K562 (cell line): ENCODE measurements at regions not wholly inside any gene's neighbourhood (a gene's known extent, or its start where the extent isn't known, plus 50 kb on each side); places are given as distances from the start of the nearest gene placed in this dataset.

Experiments used
- ATAC-seq: fragments of 200-7000 bp; cut with Tn5 transposase; 3 replicates; pipeline ENCODE4 v1.9.1; 2020; ENCODE audit warnings: moderate library complexity
- BruUV-seq: library from RNA; stranded (reverse); fragments of 400-500 nt; replicated peaks from 2 replicates; lab custom pipeline; 2021; lab: Mats Ljungman, UMichigan
- CTCF ChIA-PET: fragments of 300-600 bp; formaldehyde crosslinking; extraction: SDS; loops from one replicate; lab custom pipeline; 2021; ENCODE audit warnings: low intra/inter-chr PET ratio; lab: Yijun Ruan, JAX
- POLR2A ChIA-PET: fragments of 300-600, 350-650 bp; sonication (Branson Sonifier 250); formaldehyde crosslinking; extraction: SDS; loops from one replicate; lab custom pipeline; 2021; ENCODE audit warnings: antibody characterized with exemption, inconsistent platforms; lab: Yijun Ruan, JAX
- DNase-seq, 4 experiments: peaks; one replicate each; pipeline versions ENCODE4 v3.0.0 to v3.0.0-alpha.2; 2011 to 2018; ENCODE audit warnings: low spot score in 3 of 4, mixed read lengths in 3 of 4; ENCODE audit errors: extremely low read depth in 1 of 4
- FAIRE-seq: peaks from 2 replicates; lab custom pipeline; 2011; peaks lifted over from hg19 to GRCh38; lab: Jason Lieb, UNC
- H2AFZ ChIP-seq: 2 replicates; pipeline ENCODE4 v1.6.0; 2011; ENCODE audit warnings: low read depth, low read length, control low read depth, inconsistent platforms
- H3K27ac ChIP-seq: fragments of 200-600 bp; 3 replicates; pipeline ENCODE4 v1.8.0; 2011; ENCODE audit warnings: low read depth, mild to moderate bottlenecking, control low read depth, inconsistent platforms, low read length, moderate library complexity, mixed read lengths; ENCODE audit errors: extremely low read depth
- H3K27me3 ChIP-seq, 2 experiments: fragments of 300-600 bp in 1 of 2; 2 replicates in 1 of 2; 3 replicates in 1 of 2; pipeline versions ENCODE4 v1.6.0 to v1.8.0; 2011; ENCODE audit warnings: inconsistent platforms in 2 of 2, low read length in 2 of 2, mild to moderate bottlenecking in 1 of 2, mixed read lengths in 1 of 2, moderate library complexity in 1 of 2; ENCODE audit not compliant: control insufficient read depth in 2 of 2, insufficient read depth in 2 of 2
- H3K36me3 ChIP-seq: fragments of 300-600 bp; 3 replicates; pipeline ENCODE4 v1.8.0; 2011; ENCODE audit warnings: mild to moderate bottlenecking, low read length, inconsistent platforms; ENCODE audit not compliant: control insufficient read depth, insufficient read depth
- H3K4me1 ChIP-seq, 2 experiments: fragments of 200-600 bp in 1 of 2; replicated peaks in 1 of 2; 2 replicates in 1 of 2; 3 replicates in 1 of 2; pipeline versions ENCODE4 v1.5.1 to v1.8.0; 2011; ENCODE audit warnings: inconsistent platforms in 2 of 2, low read length in 2 of 2, mild to moderate bottlenecking in 1 of 2, mixed read lengths in 1 of 2, moderate library complexity in 1 of 2; ENCODE audit not compliant: control insufficient read depth in 2 of 2, insufficient read depth in 2 of 2
- H3K4me2 ChIP-seq: 2 replicates; pipeline ENCODE4 v1.6.1; 2011; ENCODE audit warnings: low read length, control low read depth, inconsistent platforms, mixed read lengths; ENCODE audit not compliant: insufficient read depth
- H3K4me3 ChIP-seq: fragments of 200-600 bp; sonication (generic), shearing (Covaris generic); 2 replicates; pipeline ENCODE4 v1.5.1; 2016; ENCODE audit warnings: control low read depth, inconsistent platforms
- H3K79me2 ChIP-seq: fragments of 200-600 bp; 3 replicates; pipeline ENCODE4 v1.8.0; 2011; ENCODE audit warnings: low read length, inconsistent platforms; ENCODE audit not compliant: control insufficient read depth, insufficient read depth
- H3K9ac ChIP-seq, 2 experiments: 2 replicates each; pipeline versions ENCODE4 v1.6.0 to v1.6.1; 2011; ENCODE audit warnings: low read depth in 2 of 2, low read length in 2 of 2, control low read depth in 1 of 2, inconsistent platforms in 1 of 2, mild to moderate bottlenecking in 1 of 2, mixed read lengths in 1 of 2; ENCODE audit not compliant: insufficient read depth in 1 of 2
- H3K9me1 ChIP-seq: one replicate; pipeline ENCODE4 v1.6.0; 2011; ENCODE audit warnings: inconsistent platforms, mild to moderate bottlenecking, low read length, moderate library complexity; ENCODE audit not compliant: control insufficient read depth, insufficient read depth
- H3K9me3 ChIP-seq: replicated peaks from 2 replicates; pipeline ENCODE4 v1.5.1; 2011; ENCODE audit warnings: low read depth, low read length, inconsistent platforms; ENCODE audit not compliant: control insufficient read depth, insufficient read depth
- H4K20me1 ChIP-seq: replicated peaks from 2 replicates; pipeline ENCODE4 v1.6.1; 2011; ENCODE audit warnings: low read length, inconsistent platforms, mixed read lengths; ENCODE audit not compliant: control insufficient read depth, insufficient read depth
- ARNT ChIP-seq, 2 experiments: fragments of 450-650 bp; IDR thresholded peaks; 2 replicates each; pipeline ENCODE4 v1.6.1; 2016; ENCODE audit warnings: mild to moderate bottlenecking in 1 of 2
- E2F6 ChIP-seq, 2 experiments: IDR thresholded peaks; 2 replicates each; pipeline ENCODE4 v1.6.1; 2011; ENCODE audit warnings: borderline replicate concordance in 1 of 2, control low read depth in 1 of 2, low read depth in 1 of 2, low read length in 1 of 2, mild to moderate bottlenecking in 1 of 2, mixed read lengths in 1 of 2, moderate library complexity in 1 of 2; ENCODE audit not compliant: insufficient read depth in 1 of 2, insufficient read length in 1 of 2, poor library complexity in 1 of 2, severe bottlenecking in 1 of 2; ENCODE audit errors: extremely low read depth in 1 of 2
- FIP1L1 ChIP-seq: fragments of 200-400 bp; formaldehyde crosslinking; IDR thresholded peaks from 2 replicates; pipeline ENCODE4 v1.6.1; 2018; ENCODE audit warnings: mild to moderate bottlenecking, low read depth, low read length; ENCODE audit not compliant: poor library complexity, severe bottlenecking
- PHF21A ChIP-seq: fragments of 450-650 bp; IDR thresholded peaks from 2 replicates; pipeline ENCODE4 v1.6.1; 2017; ENCODE audit warnings: low read depth, borderline replicate concordance
- PML ChIP-seq: IDR thresholded peaks from 2 replicates; pipeline ENCODE4 v1.6.1; 2012; ENCODE audit warnings: low read length, inconsistent platforms
- SLC30A9 ChIP-seq: fragments of 250-450 bp; sonication (Bioruptor Pico); IDR thresholded peaks from 2 replicates; pipeline ENCODE4 v1.8.0; 2022; ENCODE audit warnings: mild to moderate bottlenecking, moderate library complexity
- SRF ChIP-seq, 2 experiments: fragments of 250-450, 450-650 bp in 1 of 2; sonication (Bioruptor Pico) in 1 of 2; sonication (generic) in 1 of 2; formaldehyde crosslinking; IDR thresholded peaks; 2 replicates each; pipeline versions ENCODE4 v1.5.0 to v1.5.1; 2020 to 2022; ENCODE audit warnings: mild to moderate bottlenecking in 1 of 2, missing genetic modification reagents in 1 of 2
- THRA ChIP-seq: fragments of 450-650 bp; IDR thresholded peaks from 2 replicates; pipeline ENCODE4 v1.6.1; 2017; ENCODE audit warnings: mild to moderate bottlenecking, moderate library complexity
- ZNF695 ChIP-seq: fragments of 450-650 bp; formaldehyde crosslinking; IDR thresholded peaks from 2 replicates; pipeline ENCODE4 v1.4.0; 2020; ENCODE audit warnings: mild to moderate bottlenecking, moderate library complexity
- ZNF707 ChIP-seq: fragments of 250-450 bp; sonication (Bioruptor Pico); conservative IDR thresholded peaks from 2 replicates; pipeline ENCODE4 v1.8.0; 2022; ENCODE audit warnings: inconsistent platforms, mild to moderate bottlenecking, moderate library complexity
- in situ Hi-C: fragments of 300-500 bp; cut with MboI; formaldehyde crosslinking; loops from 4 replicates; pipeline ENCODE4 v1.15.0; 2018; ENCODE audit warnings: inconsistent platforms, mixed read lengths
- intact Hi-C: fragments of 100-400 bp; cut with micrococcal nuclease; formaldehyde crosslinking; loops from 2 replicates; pipeline ENCODE4 v1.14.2; 2022

- Histone ChIP-seq H3K9me3 (no peaks in the 10 kb centered on the region), H3K27ac (no peak overlapping the region), H3K27me3 (no peaks in the 10 kb centered on the region), H4K20me1 (no peaks in the 10 kb centered on the region), H3K9ac (no peak overlapping the region), H3K79me2 (no peaks in the 10 kb centered on the region)
- no peak for ATAC-seq
- intact Hi-C loops = no loop called here
- TF ChIP-seq ZNF695 (CRISPR knock-in tag) = no peak
- TF ChIP-seq PML = no peak
- no peak for TF ChIP-seq SRF (CRISPR knock-in tag; IDR thresholded peaks at IDR 0.05)
- TF ChIP-seq FIP1L1 = no peak
- TF ChIP-seq SLC30A9 (CRISPR knock-in tag) = no peak
- TF ChIP-seq THRA = no peak
- no peak for TF ChIP-seq ARNT (IDR thresholded peaks at IDR 0.05)
- no peak for TF ChIP-seq E2F6 (IDR thresholded peaks at IDR 0.05; ENCODE audit: borderline replicate concordance in 1 of 2, extremely low read depth in 1 of 2, insufficient read depth in 1 of 2, insufficient read length in 1 of 2, low read depth in 1 of 2, low read length in 1 of 2, poor library complexity in 1 of 2, severe bottlenecking in 1 of 2)
- no peak for TF ChIP-seq ZNF707 (CRISPR knock-in tag)
- no peak for TF ChIP-seq PHF21A
- TF ChIP-seq, all 486 proteins: peak for 0
- FAIRE-seq (no peak), DNase-seq (no peak)
- H3K4me3 ChIP-seq = no peak overlapping the region
- in situ Hi-C loops = no loop called here
- H3K4me2 ChIP-seq = no peak overlapping the region
- no peaks in the 10 kb centered on the region for H3K36me3 ChIP-seq
- H3K9me1 ChIP-seq = no peaks in the 10 kb centered on the region
- no TSS peak for BruUV-seq
- CTCF ChIA-PET = no interaction called here
- H3K4me1 ChIP-seq = no peaks in the 10 kb centered on the region
- H2AFZ ChIP-seq = no peak overlapping the region
- POLR2A ChIA-PET = no interaction called here
Observed at GRCh38 chr4:14708574-14708973, 293.7 kb upstream of the CPEB2 start.
